ENCODE measurements at regions not wholly inside any gene's neighbourhood (a gene's known extent, or its start where the extent isn't known, plus 50 kb on each side); places are given as distances from the start of the nearest gene placed in this dataset.

DNA sequence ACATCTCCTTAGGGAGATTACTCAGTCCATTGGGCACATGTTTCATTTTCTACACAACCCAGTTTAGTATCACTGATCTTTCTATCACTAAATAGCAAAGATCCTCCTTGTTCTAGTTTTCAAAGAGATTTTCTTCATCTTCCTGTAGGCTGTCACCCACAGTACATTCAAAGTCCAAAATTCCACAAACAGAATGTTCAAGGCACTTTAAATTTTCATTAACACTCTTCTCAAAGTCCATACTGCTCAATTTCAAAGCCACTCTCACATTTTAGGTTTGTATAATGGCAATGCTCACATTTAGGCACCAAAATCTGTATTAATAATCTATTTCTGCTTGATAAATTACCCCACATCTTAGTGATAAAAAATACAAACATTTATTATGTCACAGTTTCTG lies 152.8 kb downstream of the FSIP2 start:
- TF ChIP-seq, protein P1, sequence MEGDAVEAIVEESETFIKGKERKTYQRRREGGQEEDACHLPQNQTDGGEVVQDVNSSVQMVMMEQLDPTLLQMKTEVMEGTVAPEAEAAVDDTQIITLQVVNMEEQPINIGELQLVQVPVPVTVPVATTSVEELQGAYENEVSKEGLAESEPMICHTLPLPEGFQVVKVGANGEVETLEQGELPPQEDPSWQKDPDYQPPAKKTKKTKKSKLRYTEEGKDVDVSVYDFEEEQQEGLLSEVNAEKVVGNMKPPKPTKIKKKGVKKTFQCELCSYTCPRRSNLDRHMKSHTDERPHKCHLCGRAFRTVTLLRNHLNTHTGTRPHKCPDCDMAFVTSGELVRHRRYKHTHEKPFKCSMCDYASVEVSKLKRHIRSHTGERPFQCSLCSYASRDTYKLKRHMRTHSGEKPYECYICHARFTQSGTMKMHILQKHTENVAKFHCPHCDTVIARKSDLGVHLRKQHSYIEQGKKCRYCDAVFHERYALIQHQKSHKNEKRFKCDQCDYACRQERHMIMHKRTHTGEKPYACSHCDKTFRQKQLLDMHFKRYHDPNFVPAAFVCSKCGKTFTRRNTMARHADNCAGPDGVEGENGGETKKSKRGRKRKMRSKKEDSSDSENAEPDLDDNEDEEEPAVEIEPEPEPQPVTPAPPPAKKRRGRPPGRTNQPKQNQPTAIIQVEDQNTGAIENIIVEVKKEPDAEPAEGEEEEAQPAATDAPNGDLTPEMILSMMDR (conservative IDR thresholded peaks at IDR 0.05; ENCODE audit: control insufficient read depth, insufficient read depth, low read depth, low read length), result no peak
- no peak overlapping the region for H3K4me3 ChIP-seq (ENCODE audit: control insufficient read depth, low read depth, low read length)
- no peak for DNase-seq (ENCODE audit: low read depth)

DNA sequence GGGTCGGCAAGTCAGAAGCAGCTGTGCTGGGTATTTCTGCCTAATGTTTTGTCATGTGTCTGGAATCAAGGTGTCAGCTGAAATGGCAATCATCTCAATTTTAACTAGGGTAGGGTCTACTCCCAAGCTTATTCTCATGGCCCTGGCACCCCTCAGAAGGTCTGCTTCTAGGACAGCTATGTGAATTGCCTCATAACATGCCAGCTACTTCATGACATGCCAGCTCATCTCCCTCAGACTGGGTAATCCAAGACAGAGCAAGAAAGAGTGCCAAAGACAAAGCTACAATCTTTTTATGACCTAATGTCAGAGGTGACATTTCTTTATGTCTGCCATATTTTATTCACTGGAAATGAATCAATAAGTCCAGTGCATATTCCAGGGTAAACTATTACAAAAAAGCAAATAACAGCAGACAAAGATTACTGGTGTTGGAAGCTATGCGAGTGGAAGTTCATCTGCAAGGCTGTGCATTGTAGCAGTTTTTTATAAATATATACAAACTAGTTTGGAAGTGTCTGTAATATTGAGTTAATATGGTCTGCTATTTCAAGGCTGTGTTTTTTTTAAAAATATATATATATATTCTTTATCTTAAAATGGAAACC lies 153.3 kb downstream of the FSIP2 start:
- TF ChIP-seq, protein P1 (conservative IDR thresholded peaks at IDR 0.05; ENCODE audit: control insufficient read depth, insufficient read depth, low read depth, low read length), result no peak
- H3K4me3 ChIP-seq (ENCODE audit: control insufficient read depth, low read depth, low read length), result no peak overlapping the region
- DNase-seq (ENCODE audit: low read depth), result no peak

- no peak overlapping the region for H3K4me3 ChIP-seq (ENCODE audit: control insufficient read depth, low read depth, low read length)
- DNase-seq (ENCODE audit: low read depth), result no peak
- TF ChIP-seq, protein P1 (conservative IDR thresholded peaks at IDR 0.05; ENCODE audit: control insufficient read depth, insufficient read depth, low read depth, low read length), result no peak
These were observed 153.9 kb downstream of the FSIP2 start for GRCh38 chr2:185892484-185892883.

GRCh38 chr2:185894223-185894622 lies 155.6 kb downstream of the FSIP2 start:
- no peak overlapping the region for H3K4me3 ChIP-seq (ENCODE audit: control insufficient read depth, low read depth, low read length)
- DNase-seq (ENCODE audit: low read depth), result no peak
- TF ChIP-seq, protein P1 (conservative IDR thresholded peaks at IDR 0.05; ENCODE audit: control insufficient read depth, insufficient read depth, low read depth, low read length), result no peak

- TF ChIP-seq, protein P1 (conservative IDR thresholded peaks at IDR 0.05; ENCODE audit: control insufficient read depth, insufficient read depth, low read depth, low read length), result no peak
- no peak overlapping the region for H3K4me3 ChIP-seq (ENCODE audit: control insufficient read depth, low read depth, low read length)
- no peak for DNase-seq (ENCODE audit: low read depth)
These were observed 157.5 kb downstream of the FSIP2 start for GRCh38 chr2:185895828-185896693.

GRCh38 chr2:185899366-185899765 lies 160.8 kb downstream of the FSIP2 start:
- H3K4me3 ChIP-seq (ENCODE audit: control insufficient read depth, low read depth, low read length), result no peak overlapping the region
- TF ChIP-seq, protein P1 (conservative IDR thresholded peaks at IDR 0.05; ENCODE audit: control insufficient read depth, insufficient read depth, low read depth, low read length), result no peak
- DNase-seq (ENCODE audit: low read depth), result no peak
